Kidney capillary endothelial cell (primary cell): ENCODE measurements at regions not wholly inside any gene's neighbourhood (a gene's known extent, or its start where the extent isn't known, plus 50 kb on each side); places are given as distances from the start of the nearest gene placed in this dataset.
"Not testable (repeated sequence)": the region's sequence is repeated elsewhere in the genome, so short reads cannot be mapped to it uniquely, and the experiment has no call there.

ENCODE experiments used
- DNase-seq: peaks from one replicate; pipeline ENCODE4 v3.0.0-alpha.2; 2018; ENCODE audit warnings: low spot score

- DNase-seq: no peak
These were observed 254.1 kb downstream of the HNMT start for GRCh38 chr2:138218397-138218796.

- DNase-seq: no peak
These were observed 255.7 kb downstream of the HNMT start for GRCh38 chr2:138219961-138220360.

GRCh38 chr2:138221358-138221757, 257.1 kb downstream of the HNMT start:
- no peak for DNase-seq

GRCh38 chr2:138223319-138223718, 259.0 kb downstream of the HNMT start:
- no peak for DNase-seq

- no peak for DNase-seq
These were observed 262.9 kb downstream of the HNMT start for GRCh38 chr2:138227195-138227594.

GRCh38 chr2:138228101-138228500, 263.8 kb downstream of the HNMT start:
- DNase-seq: peak; percentile 19

GRCh38 chr2:138234265-138234664, 267.3 kb upstream of the SPOPL start:
- DNase-seq: no peak

GRCh38 chr2:138235041-138235440, 266.5 kb upstream of the SPOPL start:
- DNase-seq: no peak

GRCh38 chr2:138236142-138236541, 265.4 kb upstream of the SPOPL start:
- no peak for DNase-seq

GRCh38 chr2:138237667-138238384, 263.7 kb upstream of the SPOPL start:
- peak; percentile 18 for DNase-seq

GRCh38 chr2:138238908-138239307, 262.7 kb upstream of the SPOPL start:
- no peak for DNase-seq

- no peak for DNase-seq
These were observed 261.6 kb upstream of the SPOPL start for GRCh38 chr2:138239902-138240491.

- DNase-seq: no peak
These were observed 258.2 kb upstream of the SPOPL start for GRCh38 chr2:138243372-138243771.

- no peak for DNase-seq
These were observed 257.1 kb upstream of the SPOPL start for GRCh38 chr2:138244501-138244925.

GRCh38 chr2:138245310-138245709, 256.3 kb upstream of the SPOPL start:
- DNase-seq: no peak

GRCh38 chr2:138247302-138247701, 254.3 kb upstream of the SPOPL start:
- DNase-seq: no peak

- DNase-seq: no peak
These were observed 252.4 kb upstream of the SPOPL start for GRCh38 chr2:138249207-138249606.

- DNase-seq: not testable (repeated sequence)
These were observed 250.7 kb upstream of the SPOPL start for GRCh38 chr2:138250843-138251320.

GRCh38 chr2:138252587-138252986, 249.0 kb upstream of the SPOPL start:
- no peak for DNase-seq

- no peak for DNase-seq
These were observed 245.9 kb upstream of the SPOPL start for GRCh38 chr2:138255670-138256069.

GRCh38 chr2:138267161-138267901, 234.2 kb upstream of the SPOPL start:
- peak; percentile 85 for DNase-seq

- no peak for DNase-seq
These were observed 233.7 kb upstream of the SPOPL start for GRCh38 chr2:138267902-138268254.

- DNase-seq: no peak
These were observed 231.8 kb upstream of the SPOPL start for GRCh38 chr2:138269765-138270164.
